Erythroblast (primary cell): ENCODE measurements at regions not wholly inside any gene's neighbourhood (a gene's known extent, or its start where the extent isn't known, plus 50 kb on each side); places are given as distances from the start of the nearest gene placed in this dataset.

Experiments
- GATA1 ChIP-seq: IDR thresholded peaks from 2 replicates; pipeline ENCODE4 v1.6.1; 2011; ENCODE audit warnings: low read depth, mild to moderate bottlenecking, control low read depth, low read length, moderate library complexity
- POLR2A ChIP-seq: IDR thresholded peaks from 2 replicates; pipeline ENCODE4 v1.6.1; 2011; ENCODE audit warnings: mild to moderate bottlenecking, low read length

- no peak for TF ChIP-seq POLR2A
- no peak for TF ChIP-seq GATA1
These were observed 327.6 kb upstream of the HTR1E start for GRCh38 chr6:86609549-86610388.
